ENCODE measurements at regions not wholly inside any gene's neighbourhood (a gene's known extent, or its start where the extent isn't known, plus 50 kb on each side); places are given as distances from the start of the nearest gene placed in this dataset.

GRCh38 chr11:32172041-32172847 is 81.4 kb downstream of the RCN1 start:
- TF ChIP-seq CTCF (IDR thresholded peaks at IDR 0.05) (no peak), POLR2A (IDR thresholded peaks at IDR 0.05) (no peak)
